HepG2 (cell line): ENCODE measurements at regions not wholly inside any gene's neighbourhood (a gene's known extent, or its start where the extent isn't known, plus 50 kb on each side); places are given as distances from the start of the nearest gene placed in this dataset.

Experiments
- ATAC-seq: fragments of 200-7000 bp; cut with Tn5 transposase; 3 replicates; pipeline ENCODE4 v1.9.1; 2020; ENCODE audit warnings: mild to moderate bottlenecking, moderate library complexity
- BruUV-seq: library from RNA; stranded (reverse); fragments of 400-500 nt; replicated peaks from 2 replicates; lab custom pipeline; 2021; lab: Mats Ljungman, UMichigan
- CTCF ChIA-PET: fragments of 300-600 bp; formaldehyde crosslinking; extraction: SDS; loops from one replicate; lab custom pipeline; 2021; ENCODE audit warnings: low total read pairs, inconsistent platforms, low intra/inter-chr PET ratio; lab: Yijun Ruan, JAX
- POLR2A ChIA-PET: fragments of 350-600 bp; sonication (Branson Sonifier 250); formaldehyde crosslinking; loops from one replicate; lab custom pipeline; 2020; ENCODE audit warnings: antibody characterized with exemption, inconsistent platforms; lab: Yijun Ruan, JAX
- DNase-seq: peaks from one replicate; pipeline ENCODE4 v3.0.0-alpha.2; 2015; ENCODE audit warnings: low spot score
- FAIRE-seq: peaks from 3 replicates; lab custom pipeline; 2011; peaks lifted over from hg19 to GRCh38; lab: Jason Lieb, UNC
- H2AFZ ChIP-seq: one replicate; pipeline ENCODE4 v1.6.1; 2011; ENCODE audit warnings: low read length, inconsistent platforms
- H3K27ac ChIP-seq: fragments of 300-600 bp; 3 replicates; pipeline ENCODE4 v1.8.0; 2011; ENCODE audit warnings: mixed run types, mild to moderate bottlenecking, mixed read lengths, low read length, inconsistent platforms; ENCODE audit not compliant: insufficient read depth; ENCODE audit errors: extremely low read length
- H3K27me3 ChIP-seq, 2 experiments: fragments of 200-600 bp in 1 of 2; 2 replicates in 1 of 2; 3 replicates in 1 of 2; pipeline versions ENCODE4 v1.6.0 to v1.8.0; 2011; ENCODE audit warnings: low read length in 2 of 2, mild to moderate bottlenecking in 2 of 2, moderate library complexity in 2 of 2, inconsistent platforms in 1 of 2; ENCODE audit not compliant: insufficient read depth in 2 of 2, control insufficient read depth in 1 of 2
- H3K36me3 ChIP-seq, 2 experiments: fragments of 200-600 bp in 1 of 2; replicated peaks in 1 of 2; 2 replicates in 1 of 2; 3 replicates in 1 of 2; pipeline versions ENCODE4 v1.5.1 to v1.8.0; 2011; ENCODE audit warnings: low read length in 2 of 2, inconsistent platforms in 1 of 2; ENCODE audit not compliant: insufficient read depth in 2 of 2, control insufficient read depth in 1 of 2
- H3K4me1 ChIP-seq: 2 replicates; pipeline ENCODE4 v1.5.1; 2012; ENCODE audit warnings: low read length, inconsistent platforms; ENCODE audit not compliant: insufficient read depth
- H3K4me2 ChIP-seq: 2 replicates; pipeline ENCODE4 v1.6.0; 2011; ENCODE audit warnings: low read depth, low read length, inconsistent platforms
- H3K4me3 ChIP-seq, 3 experiments: fragments of 200-600 bp in 1 of 3; sonication (generic), shearing (Covaris generic) in 1 of 3; replicated peaks in 1 of 3; 2 replicates each; pipeline ENCODE4 v1.5.1; 2011 to 2016; ENCODE audit warnings: low read length in 3 of 3, inconsistent platforms in 2 of 3, low read depth in 2 of 3, mild to moderate bottlenecking in 2 of 3, control low read depth in 1 of 3, mixed read lengths in 1 of 3; ENCODE audit not compliant: insufficient read depth in 1 of 3
- H3K79me2 ChIP-seq: one replicate; pipeline ENCODE4 v1.6.1; 2011; ENCODE audit warnings: low read length, inconsistent platforms; ENCODE audit not compliant: insufficient read depth
- H3K9ac ChIP-seq: 2 replicates; pipeline ENCODE4 v1.6.0; 2011; ENCODE audit warnings: mild to moderate bottlenecking, low read depth, low read length, inconsistent platforms; ENCODE audit not compliant: insufficient read depth
- H3K9me3 ChIP-seq: 2 replicates; pipeline ENCODE4 v1.5.1; 2012; ENCODE audit warnings: mild to moderate bottlenecking, low read length
- H4K20me1 ChIP-seq: 2 replicates; pipeline ENCODE4 v1.6.0; 2011; ENCODE audit warnings: inconsistent platforms, mild to moderate bottlenecking, low read length, moderate library complexity; ENCODE audit not compliant: insufficient read depth
- DMAP1 ChIP-seq: IDR thresholded peaks from 2 replicates; pipeline ENCODE4 v1.6.1; 2016
- ELF3 ChIP-seq: IDR thresholded peaks from 2 replicates; pipeline ENCODE4 v1.6.1; 2016; ENCODE audit warnings: missing genetic modification reagents, missing compliant biosample characterization
- FOXC1 ChIP-seq: sonication (generic); formaldehyde crosslinking; IDR thresholded peaks from 2 replicates; pipeline ENCODE4 v1.8.0; 2022; ENCODE audit warnings: mild to moderate bottlenecking, missing genetic modification reagents, borderline replicate concordance
- HNRNPH1 ChIP-seq: fragments of 200-400 bp; formaldehyde crosslinking; optimal IDR thresholded peaks from 2 replicates; pipeline ENCODE3; 2017; ENCODE audit warnings: mild to moderate bottlenecking, low read depth, low read length
- KLF16 ChIP-seq, 2 experiments: sonication (generic) in 1 of 2; formaldehyde crosslinking in 1 of 2; IDR thresholded peaks; 2 replicates each; pipeline versions ENCODE4 v1.6.1 to v1.8.0; 2016 to 2023; ENCODE audit warnings: missing genetic modification reagents in 2 of 2, missing compliant biosample characterization in 1 of 2
- MAFF ChIP-seq: IDR thresholded peaks from 2 replicates; pipeline ENCODE4 v1.6.1; 2011; ENCODE audit warnings: low read depth, low read length, improper control_type of control experiment
- MED1 ChIP-seq: sonication (generic); formaldehyde crosslinking; IDR thresholded peaks from 2 replicates; pipeline ENCODE4 v1.4.0; 2020; ENCODE audit warnings: missing genetic modification reagents
- MXI1 ChIP-seq: IDR thresholded peaks from 3 replicates; pipeline ENCODE4 v1.6.1; 2012; ENCODE audit warnings: low read depth, low read length, inconsistent platforms, borderline replicate concordance
- NCOR1 ChIP-seq: fragments of 200-600 bp; sonication (generic); IDR thresholded peaks from 2 replicates; pipeline ENCODE4 v1.7.0; 2017; ENCODE audit warnings: antibody characterized with exemption, low read length, borderline replicate concordance
- NR1H2 ChIP-seq: sonication (generic); formaldehyde crosslinking; IDR thresholded peaks from 2 replicates; pipeline ENCODE4 v1.8.1; 2022; ENCODE audit warnings: low read depth, missing genetic modification reagents, borderline replicate concordance
- SMAD3 ChIP-seq: sonication (generic); formaldehyde crosslinking; IDR thresholded peaks from 2 replicates; pipeline ENCODE4 v1.4.0; 2020; ENCODE audit warnings: missing genetic modification reagents
- YEATS2 ChIP-seq: sonication (generic); formaldehyde crosslinking; IDR thresholded peaks from 2 replicates; pipeline ENCODE4 v1.4.0; 2020; ENCODE audit warnings: missing genetic modification reagents, borderline replicate concordance
- ZFP37 ChIP-seq: sonication (generic); formaldehyde crosslinking; IDR thresholded peaks from 2 replicates; pipeline ENCODE4 v1.4.0; 2020; ENCODE audit warnings: missing genetic modification reagents, borderline replicate concordance
- ZNF382 ChIP-seq: sonication (generic); formaldehyde crosslinking; IDR thresholded peaks from 2 replicates; pipeline ENCODE4 v1.5.0; 2020; ENCODE audit warnings: missing genetic modification reagents, mild to moderate bottlenecking, borderline replicate concordance
- ZNF460 ChIP-seq: sonication (generic); formaldehyde crosslinking; IDR thresholded peaks from 2 replicates; pipeline ENCODE4 v1.5.1; 2020; ENCODE audit warnings: missing genetic modification reagents, mild to moderate bottlenecking, borderline replicate concordance
- WGBS: methylation state at CpG from one replicate; pipeline ENCODE4 v1.1.6; 2017; ENCODE audit warnings: low lambda C conversion rate; 5-methylcytosine and 5-hydroxymethylcytosine counted together
- in situ Hi-C: cut with HindIII; loops from 2 replicates; pipeline ENCODE4 v1.10.0; 2017; ENCODE audit warnings: low pct_unique_long_range_greater_than_20kb; ENCODE audit not compliant: extremely low pct_ligation_motif_present
- intact Hi-C: fragments of 100-400 bp; cut with micrococcal nuclease; formaldehyde crosslinking; loops from one replicate; pipeline ENCODE4 v1.10.0; 2022; ENCODE audit not compliant: unreplicated experiment
- TF ChIP-seq, protein P1 (sequence below): sonication (generic); formaldehyde crosslinking; IDR thresholded peaks from 2 replicates; pipeline ENCODE4 v1.8.0; 2022; ENCODE audit warnings: missing genetic modification reagents, mild to moderate bottlenecking, borderline replicate concordance
- TF ChIP-seq, protein P2 (sequence below): sonication (generic); formaldehyde crosslinking; IDR thresholded peaks from 2 replicates; pipeline ENCODE4 v1.4.0; 2020; ENCODE audit warnings: mild to moderate bottlenecking, missing genetic modification reagents, borderline replicate concordance

DNA sequence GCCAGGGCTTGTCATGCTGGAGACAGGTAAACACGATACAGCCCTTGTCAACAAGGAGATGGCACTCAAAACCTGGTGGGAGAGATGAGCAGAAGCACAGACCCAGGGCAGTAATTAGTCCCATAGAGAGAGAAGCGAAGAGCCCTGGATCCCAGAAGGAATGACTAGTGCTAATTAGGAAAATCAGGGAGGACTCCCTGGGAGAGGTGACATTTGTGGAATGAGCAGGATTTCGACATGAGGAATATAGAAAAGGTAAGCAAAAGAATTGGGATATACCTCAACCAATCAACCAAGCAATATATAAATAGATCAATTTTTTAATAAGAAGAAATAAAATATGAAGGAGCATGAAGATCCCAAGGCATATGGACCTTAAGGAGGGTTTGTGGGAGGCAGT, 98.5 kb upstream of the GJB5 start (continued):
- TF ChIP-seq SMAD3 (CRISPR knock-in tag), result no peak
- TF ChIP-seq, all 625 proteins: peak for 0

DNA sequence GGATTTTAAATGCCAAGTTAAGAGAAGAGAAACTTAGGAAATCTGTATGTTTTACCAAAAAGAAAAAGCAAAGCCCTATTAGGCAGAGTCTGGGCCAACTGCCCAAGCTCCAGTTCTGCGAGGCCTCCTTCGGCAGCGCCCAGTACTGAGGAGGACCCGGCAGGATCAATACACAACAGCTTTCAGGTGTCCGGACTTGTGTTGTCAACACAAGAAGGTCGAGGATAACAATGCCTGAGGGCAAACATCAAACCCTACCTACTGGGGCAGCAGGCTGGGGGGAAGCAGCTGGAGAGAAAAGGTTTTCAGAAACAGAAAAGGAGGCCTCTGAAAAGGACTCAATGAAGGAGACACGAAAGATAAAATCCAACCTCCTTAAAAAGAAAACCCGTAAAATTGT, 98.1 kb upstream of the GJB5 start:
- Histone ChIP-seq H4K20me1 (no peaks in the 10 kb centered on the region), H3K4me1 (no peaks in the 10 kb centered on the region), H3K27me3 (no peaks in the 10 kb centered on the region; a peak in 3 of 5 replicates), H3K27ac (no peak overlapping the region), H3K4me2 (no peak overlapping the region), H3K36me3 (no peaks in the 10 kb centered on the region), H3K9ac (no peak overlapping the region), H3K4me3 (no peak overlapping the region), H2AFZ (no peak overlapping the region), H3K9me3 (no peaks in the 10 kb centered on the region), H3K79me2 (no peaks in the 10 kb centered on the region)
- no TSS peak for BruUV-seq
- in situ Hi-C loops (no loop called here), intact Hi-C loops (no loop called here)
- TF ChIP-seq ZNF460 (CRISPR knock-in tag) (no peak), KLF16 (CRISPR knock-in tag; IDR thresholded peaks at IDR 0.05) (no peak), DMAP1 (CRISPR knock-in tag) (no peak), MXI1 (no peak), NCOR1 (no peak), FOXC1 (no peak), ELF3 (CRISPR knock-in tag) (no peak), NR1H2 (CRISPR knock-in tag) (no peak), HNRNPH1 (no peak), ZFP37 (no peak), MED1 (CRISPR knock-in tag) (no peak), MAFF (no peak), ZNF382 (CRISPR knock-in tag) (no peak), YEATS2 (CRISPR knock-in tag) (no peak)
- TF ChIP-seq, protein P1, sequence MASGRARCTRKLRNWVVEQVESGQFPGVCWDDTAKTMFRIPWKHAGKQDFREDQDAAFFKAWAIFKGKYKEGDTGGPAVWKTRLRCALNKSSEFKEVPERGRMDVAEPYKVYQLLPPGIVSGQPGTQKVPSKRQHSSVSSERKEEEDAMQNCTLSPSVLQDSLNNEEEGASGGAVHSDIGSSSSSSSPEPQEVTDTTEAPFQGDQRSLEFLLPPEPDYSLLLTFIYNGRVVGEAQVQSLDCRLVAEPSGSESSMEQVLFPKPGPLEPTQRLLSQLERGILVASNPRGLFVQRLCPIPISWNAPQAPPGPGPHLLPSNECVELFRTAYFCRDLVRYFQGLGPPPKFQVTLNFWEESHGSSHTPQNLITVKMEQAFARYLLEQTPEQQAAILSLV (CRISPR knock-in tag), result no peak
- TF ChIP-seq, protein P2, sequence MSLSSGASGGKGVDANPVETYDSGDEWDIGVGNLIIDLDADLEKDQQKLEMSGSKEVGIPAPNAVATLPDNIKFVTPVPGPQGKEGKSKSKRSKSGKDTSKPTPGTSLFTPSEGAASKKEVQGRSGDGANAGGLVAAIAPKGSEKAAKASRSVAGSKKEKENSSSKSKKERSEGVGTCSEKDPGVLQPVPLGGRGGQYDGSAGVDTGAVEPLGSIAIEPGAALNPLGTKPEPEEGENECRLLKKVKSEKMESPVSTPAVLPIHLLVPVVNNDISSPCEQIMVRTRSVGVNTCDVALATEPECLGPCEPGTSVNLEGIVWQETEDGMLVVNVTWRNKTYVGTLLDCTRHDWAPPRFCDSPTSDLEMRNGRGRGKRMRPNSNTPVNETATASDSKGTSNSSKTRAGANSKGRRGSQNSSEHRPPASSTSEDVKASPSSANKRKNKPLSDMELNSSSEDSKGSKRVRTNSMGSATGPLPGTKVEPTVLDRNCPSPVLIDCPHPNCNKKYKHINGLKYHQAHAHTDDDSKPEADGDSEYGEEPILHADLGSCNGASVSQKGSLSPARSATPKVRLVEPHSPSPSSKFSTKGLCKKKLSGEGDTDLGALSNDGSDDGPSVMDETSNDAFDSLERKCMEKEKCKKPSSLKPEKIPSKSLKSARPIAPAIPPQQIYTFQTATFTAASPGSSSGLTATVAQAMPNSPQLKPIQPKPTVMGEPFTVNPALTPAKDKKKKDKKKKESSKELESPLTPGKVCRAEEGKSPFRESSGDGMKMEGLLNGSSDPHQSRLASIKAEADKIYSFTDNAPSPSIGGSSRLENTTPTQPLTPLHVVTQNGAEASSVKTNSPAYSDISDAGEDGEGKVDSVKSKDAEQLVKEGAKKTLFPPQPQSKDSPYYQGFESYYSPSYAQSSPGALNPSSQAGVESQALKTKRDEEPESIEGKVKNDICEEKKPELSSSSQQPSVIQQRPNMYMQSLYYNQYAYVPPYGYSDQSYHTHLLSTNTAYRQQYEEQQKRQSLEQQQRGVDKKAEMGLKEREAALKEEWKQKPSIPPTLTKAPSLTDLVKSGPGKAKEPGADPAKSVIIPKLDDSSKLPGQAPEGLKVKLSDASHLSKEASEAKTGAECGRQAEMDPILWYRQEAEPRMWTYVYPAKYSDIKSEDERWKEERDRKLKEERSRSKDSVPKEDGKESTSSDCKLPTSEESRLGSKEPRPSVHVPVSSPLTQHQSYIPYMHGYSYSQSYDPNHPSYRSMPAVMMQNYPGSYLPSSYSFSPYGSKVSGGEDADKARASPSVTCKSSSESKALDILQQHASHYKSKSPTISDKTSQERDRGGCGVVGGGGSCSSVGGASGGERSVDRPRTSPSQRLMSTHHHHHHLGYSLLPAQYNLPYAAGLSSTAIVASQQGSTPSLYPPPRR (CRISPR knock-in tag), result no peak
- no peak for ATAC-seq
- no peak for FAIRE-seq
- 5% methylated on average over 8 of the region's 8 CpGs for WGBS
- DNase-seq, result no peak
- ChIA-PET CTCF (no interaction called here), POLR2A (no interaction called here)
